ENCODE measurements at regions not wholly inside any gene's neighbourhood (a gene's known extent, or its start where the extent isn't known, plus 50 kb on each side); places are given as distances from the start of the nearest gene placed in this dataset.
"Not testable (repeated sequence)": the region's sequence is repeated elsewhere in the genome, so short reads cannot be mapped to it uniquely, and the experiment has no call there.

GRCh38 chr4:27358269-27358668 is 497.6 kb downstream of the STIM2 start:
- no peak for DNase-seq (ENCODE audit: low read depth in 2 of 2)

GRCh38 chr4:27360131-27360530 is 499.5 kb downstream of the STIM2 start:
- no peak for DNase-seq (ENCODE audit: low read depth in 2 of 2)

GRCh38 chr4:27360790-27361267 is 500.2 kb downstream of the STIM2 start:
- DNase-seq (ENCODE audit: low read depth in 2 of 2), result peak; percentile 42 to 45

GRCh38 chr4:27364509-27364908 is 503.9 kb downstream of the STIM2 start:
- DNase-seq (ENCODE audit: low read depth in 2 of 2), result no peak

- DNase-seq (ENCODE audit: low read depth in 2 of 2), result peak; percentile 35 to 50
These were observed 505.6 kb downstream of the STIM2 start for GRCh38 chr4:27366104-27366823.

GRCh38 chr4:27368781-27369180 is 508.1 kb downstream of the STIM2 start:
- DNase-seq (ENCODE audit: low read depth in 2 of 2), result no peak

- no peak for DNase-seq (ENCODE audit: low read depth in 2 of 2)
These were observed 521.2 kb downstream of the STIM2 start for GRCh38 chr4:27381815-27382214.

GRCh38 chr4:27387711-27388110 is 527.1 kb downstream of the STIM2 start:
- DNase-seq (ENCODE audit: low read depth in 2 of 2), result no peak

GRCh38 chr4:27397886-27398285 is 537.2 kb downstream of the STIM2 start:
- DNase-seq (ENCODE audit: low read depth in 2 of 2), result peak; percentile 74 to 79

- no peak for DNase-seq (ENCODE audit: low read depth in 2 of 2)
These were observed 538.1 kb downstream of the STIM2 start for GRCh38 chr4:27398631-27399310.

- no peak for DNase-seq (ENCODE audit: low read depth in 2 of 2)
These were observed 547.0 kb downstream of the STIM2 start for GRCh38 chr4:27407616-27408015.

- DNase-seq (ENCODE audit: low read depth in 2 of 2), result no peak
These were observed 552.0 kb downstream of the STIM2 start for GRCh38 chr4:27412613-27413012.

- no peak for DNase-seq (ENCODE audit: low read depth in 2 of 2)
These were observed 554.5 kb downstream of the STIM2 start for GRCh38 chr4:27414887-27415731.

GRCh38 chr4:27428661-27429060 is 568.0 kb downstream of the STIM2 start:
- DNase-seq (ENCODE audit: low read depth in 2 of 2), result no peak

GRCh38 chr4:27429364-27429871 is 568.8 kb downstream of the STIM2 start:
- no peak for DNase-seq (ENCODE audit: low read depth in 2 of 2)

GRCh38 chr4:27442146-27442545 is 581.5 kb downstream of the STIM2 start:
- DNase-seq (ENCODE audit: low read depth in 2 of 2), result no peak

- DNase-seq (ENCODE audit: low read depth in 2 of 2), result not testable (repeated sequence)
These were observed 582.0 kb downstream of the STIM2 start for GRCh38 chr4:27442661-27443060.

- DNase-seq (ENCODE audit: low read depth in 2 of 2), result peak; percentile 7
These were observed 603.2 kb downstream of the STIM2 start for GRCh38 chr4:27463816-27464215.

GRCh38 chr4:27467351-27467750 is 606.7 kb downstream of the STIM2 start:
- DNase-seq (ENCODE audit: low read depth in 2 of 2), result no peak

- no peak for DNase-seq (ENCODE audit: low read depth in 2 of 2)
These were observed 611.7 kb downstream of the STIM2 start for GRCh38 chr4:27472364-27472763.

GRCh38 chr4:27474691-27475090 is 614.0 kb downstream of the STIM2 start:
- DNase-seq (ENCODE audit: low read depth in 2 of 2), result no peak

GRCh38 chr4:27484216-27484615 is 623.6 kb downstream of the STIM2 start:
- DNase-seq (ENCODE audit: low read depth in 2 of 2), result no peak

Data from fibroblast of skin of left quadriceps (primary cell).